ENCODE measurements at regions not wholly inside any gene's neighbourhood (a gene's known extent, or its start where the extent isn't known, plus 50 kb on each side); places are given as distances from the start of the nearest gene placed in this dataset.
"Not testable (repeated sequence)": the region's sequence is repeated elsewhere in the genome, so short reads cannot be mapped to it uniquely, and the experiment has no call there.

GRCh38 chr7:91398341-91398740 lies 134.1 kb downstream of the FZD1 start:
- DNase-seq (ENCODE audit: low read depth): no peak

GRCh38 chr7:91405092-91405788 lies 141.0 kb downstream of the FZD1 start:
- no peak for DNase-seq (ENCODE audit: low read depth)

- DNase-seq (ENCODE audit: low read depth): not testable (repeated sequence)
These were observed 141.6 kb downstream of the FZD1 start for GRCh38 chr7:91405873-91406272.

- DNase-seq (ENCODE audit: low read depth): no peak
These were observed 143.7 kb downstream of the FZD1 start for GRCh38 chr7:91407942-91408341.

- no peak for DNase-seq (ENCODE audit: low read depth)
These were observed 144.3 kb downstream of the FZD1 start for GRCh38 chr7:91408388-91409154.

- no peak for DNase-seq (ENCODE audit: low read depth)
These were observed 146.8 kb downstream of the FZD1 start for GRCh38 chr7:91411060-91411459.

- no peak for DNase-seq (ENCODE audit: low read depth)
These were observed 148.1 kb downstream of the FZD1 start for GRCh38 chr7:91412298-91412697.

- DNase-seq (ENCODE audit: low read depth): no peak
These were observed 150.5 kb downstream of the FZD1 start for GRCh38 chr7:91414734-91415133.

- no peak for DNase-seq (ENCODE audit: low read depth)
These were observed 152.1 kb downstream of the FZD1 start for GRCh38 chr7:91416155-91416865.

GRCh38 chr7:91420606-91421005 lies 156.4 kb downstream of the FZD1 start:
- DNase-seq (ENCODE audit: low read depth): no peak

- no peak for DNase-seq (ENCODE audit: low read depth)
These were observed 156.8 kb downstream of the FZD1 start for GRCh38 chr7:91421018-91421417.

- no peak for DNase-seq (ENCODE audit: low read depth)
These were observed 160.1 kb downstream of the FZD1 start for GRCh38 chr7:91424371-91424770.

GRCh38 chr7:91425149-91425548 lies 160.9 kb downstream of the FZD1 start:
- no peak for DNase-seq (ENCODE audit: low read depth)

GRCh38 chr7:91427051-91427450 lies 162.8 kb downstream of the FZD1 start:
- DNase-seq (ENCODE audit: low read depth): no peak

GRCh38 chr7:91431601-91432000 lies 167.4 kb downstream of the FZD1 start:
- DNase-seq (ENCODE audit: low read depth): no peak

GRCh38 chr7:91434836-91435235 lies 170.6 kb downstream of the FZD1 start:
- no peak for DNase-seq (ENCODE audit: low read depth)

GRCh38 chr7:91435381-91436059 lies 171.3 kb downstream of the FZD1 start:
- DNase-seq (ENCODE audit: low read depth): no peak

GRCh38 chr7:91436655-91437054 lies 172.4 kb downstream of the FZD1 start:
- no peak for DNase-seq (ENCODE audit: low read depth)

GRCh38 chr7:91440198-91440597 lies 176.0 kb downstream of the FZD1 start:
- not testable (repeated sequence) for DNase-seq (ENCODE audit: low read depth)

GRCh38 chr7:91443862-91444261 lies 179.6 kb downstream of the FZD1 start:
- no peak for DNase-seq (ENCODE audit: low read depth)

- no peak for DNase-seq (ENCODE audit: low read depth)
These were observed 182.6 kb downstream of the FZD1 start for GRCh38 chr7:91446819-91447218.

GRCh38 chr7:91455411-91455810 lies 191.2 kb downstream of the FZD1 start:
- no peak for DNase-seq (ENCODE audit: low read depth)

Data from EH (cell line).